ENCODE measurements at regions not wholly inside any gene's neighbourhood (a gene's known extent, or its start where the extent isn't known, plus 50 kb on each side); places are given as distances from the start of the nearest gene placed in this dataset.

GRCh38 chrX:78543281-78543680, 115.8 kb downstream of the RTL3 start:
- H3K27ac ChIP-seq (ENCODE audit: low read depth in 1 of 2, low read length in 2 of 2) = no peak overlapping the region
- TF ChIP-seq RAD21 (IDR thresholded peaks at IDR 0.05) (no peak), NR2F2 (IDR thresholded peaks at IDR 0.05) (no peak), HNF4G (IDR thresholded peaks at IDR 0.05) (no peak), FOXA2 (IDR thresholded peaks at IDR 0.05) (no peak), ZBTB33 (IDR thresholded peaks at IDR 0.05) (no peak), YY1 (IDR thresholded peaks at IDR 0.05) (no peak), GABPA (IDR thresholded peaks at IDR 0.05 in 1 of 2, conservative IDR thresholded peaks at IDR 0.05 in 1 of 2) (no peak), FOXA1 (IDR thresholded peaks at IDR 0.05) (no peak), MAX (IDR thresholded peaks at IDR 0.05) (no peak), RXRA (IDR thresholded peaks at IDR 0.05) (no peak), ATF3 (IDR thresholded peaks at IDR 0.05) (no peak), CTCF (IDR thresholded peaks at IDR 0.05; ENCODE audit: low read depth, low read length, missing input control) (no peak), TAF1 (conservative IDR thresholded peaks at IDR 0.05) (no peak), HNF4A (conservative IDR thresholded peaks at IDR 0.05) (no peak), EGR1 (IDR thresholded peaks at IDR 0.05; ENCODE audit: low read depth in 2 of 2) (no peak), JUND (IDR thresholded peaks at IDR 0.05) (no peak), REST (IDR thresholded peaks at IDR 0.05) (no peak), SP1 (IDR thresholded peaks at IDR 0.05) (no peak)
- WGBS = 87% methylated on average over 1 of the region's 1 CpG
- peaks cover 0 to 4% (median 0%) of the 10 kb centered on the region in 4 donors for H3K9me3 ChIP-seq (ENCODE audit: control insufficient read depth in 4 of 4, low read length in 3 of 4)
- H3K27me3 ChIP-seq (ENCODE audit: control insufficient read depth in 4 of 4, insufficient read depth in 4 of 4, low read length in 3 of 4) = peaks cover 0 to 3% (median 0%) of the 10 kb centered on the region in 4 donors
- no peaks in the 10 kb centered on the region for H3K4me1 ChIP-seq (ENCODE audit: control insufficient read depth in 4 of 4, insufficient read depth in 4 of 4, low read length in 3 of 4)
- H3K4me3 ChIP-seq (ENCODE audit: low read depth in 1 of 3, low read length in 3 of 3) = no peak overlapping the region
- DNase-seq (ENCODE audit: low spot score) = no peak
- H3K9ac ChIP-seq (ENCODE audit: low read depth in 1 of 2, low read length in 2 of 2) = no peak overlapping the region
- no peaks in the 10 kb centered on the region for H3K36me3 ChIP-seq (ENCODE audit: control insufficient read depth in 4 of 4, insufficient read depth in 3 of 4, low read depth in 1 of 4, low read length in 3 of 4)

Measured in liver (tissue), 8 donors.